HG03045 (cell line): ENCODE measurements at regions not wholly inside any gene's neighbourhood (a gene's known extent, or its start where the extent isn't known, plus 50 kb on each side); places are given as distances from the start of the nearest gene placed in this dataset.

ENCODE experiments used
- ATAC-seq: cut with Tn5 transposase; IDR thresholded peaks from one replicate; pipeline ENCODE4 v1.9.1; 2021; ENCODE audit warnings: mild to moderate bottlenecking, moderate library complexity; ENCODE audit not compliant: unreplicated experiment

DNA sequence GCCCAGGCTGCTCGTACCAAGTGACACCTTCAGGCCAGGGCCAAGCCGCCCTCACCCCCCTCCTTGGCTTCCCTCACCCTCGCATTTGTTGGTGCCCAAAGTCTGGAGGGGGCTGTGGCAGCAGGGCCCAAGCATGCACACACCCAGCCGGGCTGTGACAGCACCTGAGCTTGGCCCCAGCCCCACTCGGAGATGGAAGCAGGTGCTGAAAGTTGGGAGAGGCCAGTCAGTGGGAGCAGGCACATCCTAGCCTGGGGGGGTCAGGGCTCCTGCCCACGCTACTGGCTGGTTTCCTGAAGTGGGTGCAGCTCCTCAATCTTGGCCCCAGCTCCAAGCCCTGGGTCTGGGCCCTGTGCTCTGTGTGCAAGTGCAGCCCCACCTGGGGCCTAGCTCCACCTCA, 228.0 kb downstream of the RDH14 start:
- no peak for ATAC-seq

DNA sequence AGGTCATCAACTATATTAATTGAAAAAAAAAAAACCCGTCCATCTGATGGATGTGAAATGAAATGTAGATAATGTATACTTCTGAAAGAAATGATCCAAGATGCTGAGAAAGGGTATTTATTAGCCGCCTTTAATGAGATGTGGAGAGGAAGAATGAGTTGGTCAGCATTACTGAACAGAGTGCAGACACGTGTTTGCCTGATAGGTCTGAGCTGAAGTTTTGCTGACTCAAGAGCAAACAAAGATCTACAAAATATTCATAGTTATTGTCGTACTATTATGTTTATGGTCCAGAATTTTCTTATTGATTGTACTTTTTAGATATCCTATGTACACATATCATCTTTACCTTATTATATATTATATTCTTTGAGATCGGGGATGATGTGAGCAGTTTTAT, 235.3 kb downstream of the RDH14 start:
- ATAC-seq = no peak

DNA sequence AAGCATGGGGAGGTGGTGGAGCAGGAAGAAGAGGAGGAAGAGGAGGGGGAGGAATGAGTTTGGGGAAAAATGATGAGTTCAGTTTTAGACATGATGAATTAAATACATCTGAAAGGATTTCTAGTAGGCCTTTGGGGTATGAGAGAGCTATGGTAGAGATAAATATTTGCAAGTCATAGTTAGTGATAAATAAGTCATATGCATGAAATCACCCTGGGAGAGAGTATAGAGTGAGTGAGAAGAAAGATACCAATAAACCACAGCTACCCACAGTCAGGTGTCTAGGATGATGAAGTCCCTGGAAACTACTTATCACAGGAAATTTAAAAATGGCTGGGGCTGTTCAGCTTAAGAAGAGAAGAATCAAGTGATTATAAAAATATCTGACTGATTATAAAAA, 240.5 kb downstream of the RDH14 start:
- ATAC-seq = no peak

DNA sequence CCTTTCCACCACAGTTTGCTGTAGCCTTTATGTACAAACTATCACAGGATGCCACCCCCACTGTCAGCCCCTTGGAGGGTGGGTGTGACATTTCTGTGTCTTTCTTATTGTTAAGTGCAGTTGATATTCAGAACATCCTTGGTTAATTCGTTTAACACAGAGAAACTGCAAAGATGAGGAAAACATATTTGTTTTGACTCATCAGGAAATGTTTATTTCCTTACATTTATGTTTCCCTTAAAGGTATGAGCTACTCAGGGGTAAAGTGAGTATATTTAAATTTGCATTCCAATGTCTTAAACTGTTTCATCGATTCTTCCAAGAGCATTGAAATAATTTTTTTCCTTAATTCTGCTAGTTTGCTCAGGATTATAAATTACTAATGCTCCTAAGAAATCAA, 243.4 kb downstream of the RDH14 start:
- no peak for ATAC-seq

DNA sequence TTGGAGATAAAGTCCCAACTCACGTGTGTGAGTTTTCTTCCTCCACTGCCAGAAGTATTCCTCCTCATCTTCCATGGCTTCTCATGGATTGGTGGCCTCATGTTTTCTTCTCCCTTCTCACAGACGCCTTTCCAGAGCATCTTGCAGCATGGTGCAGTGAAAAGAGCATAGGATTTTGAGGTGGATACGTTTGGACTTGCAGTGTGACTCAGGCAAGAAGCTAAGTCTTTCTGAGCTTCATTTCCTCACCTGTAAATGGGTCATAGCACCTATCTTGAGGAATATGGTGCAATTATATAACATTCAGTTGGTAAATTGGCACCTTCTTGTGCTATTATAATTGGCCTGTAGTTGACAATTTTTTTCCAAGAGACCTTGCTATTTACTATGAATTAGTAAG, 247.6 kb downstream of the RDH14 start:
- ATAC-seq = no peak

DNA sequence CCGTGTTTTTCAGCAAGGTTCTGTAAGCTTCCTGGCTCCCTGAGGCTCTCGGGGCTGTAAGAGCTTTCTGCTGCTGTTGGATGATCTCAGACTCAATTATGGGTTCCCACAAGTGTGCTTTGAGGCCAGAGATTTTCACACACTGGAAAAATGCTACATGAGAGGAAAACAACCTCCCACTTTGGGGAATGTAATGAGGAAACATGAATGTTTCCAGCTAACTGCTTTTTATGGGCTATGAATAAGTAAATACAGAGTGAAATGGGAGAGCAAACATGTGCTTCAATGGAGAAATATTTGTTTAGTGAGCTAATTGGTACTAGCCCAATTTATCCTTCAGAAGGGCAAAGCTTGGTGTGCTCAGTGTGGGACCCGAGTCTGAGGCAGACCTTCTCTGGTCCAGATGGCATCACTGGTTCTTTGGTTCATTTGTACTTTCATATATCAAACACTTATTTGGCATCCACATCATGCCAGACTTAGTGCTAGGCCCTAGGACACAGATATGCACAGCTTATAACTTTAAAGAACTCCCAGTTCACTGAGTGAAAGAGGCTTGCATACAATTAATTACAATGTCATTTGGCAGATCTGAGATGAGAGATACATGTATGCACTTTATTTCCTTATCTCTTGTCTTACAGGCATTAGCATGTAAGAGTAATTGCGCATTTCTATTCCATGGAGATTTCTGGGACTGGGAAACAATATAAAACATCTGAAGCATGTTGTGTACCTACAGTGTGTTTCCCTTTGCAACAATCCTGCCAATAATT, 248.8 kb downstream of the RDH14 start:
- ATAC-seq = no peak

DNA sequence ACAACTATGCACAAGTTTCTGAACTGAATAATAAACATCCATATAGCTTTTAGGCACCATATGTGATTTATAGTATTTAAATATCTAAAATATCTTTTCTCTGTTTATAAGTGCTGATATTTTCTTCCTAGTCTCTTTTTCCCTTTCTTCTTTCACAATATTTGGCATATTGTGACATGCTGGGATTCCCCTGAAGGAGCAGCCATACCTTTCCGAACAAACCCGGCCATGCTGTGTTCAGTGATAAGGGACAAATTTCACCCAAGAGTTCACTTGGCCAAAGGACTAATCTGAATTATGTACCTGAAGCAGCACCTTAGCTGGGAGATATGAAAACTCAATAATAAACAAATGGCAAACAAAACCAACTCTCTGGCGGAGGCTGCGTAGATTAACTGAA, 250.8 kb downstream of the RDH14 start:
- no peak for ATAC-seq

DNA sequence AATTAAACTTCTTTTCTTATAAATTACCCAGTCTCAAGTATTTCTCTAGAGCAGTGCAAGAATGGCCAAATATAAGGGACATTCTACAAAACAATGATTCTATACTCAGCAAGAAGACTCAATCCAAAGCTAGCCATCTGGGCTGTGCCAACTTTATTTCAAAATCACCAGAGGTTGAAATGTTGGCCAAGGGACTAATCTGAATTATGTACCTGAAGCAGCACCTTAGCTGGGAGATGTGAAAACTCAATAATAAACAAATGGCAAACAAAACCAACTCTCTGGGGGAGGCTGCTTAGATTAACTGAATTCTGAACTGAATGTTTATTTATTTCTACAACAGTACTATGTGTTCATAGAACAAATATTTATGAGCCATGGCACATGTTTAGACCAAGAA, 251.3 kb downstream of the RDH14 start:
- ATAC-seq = no peak

DNA sequence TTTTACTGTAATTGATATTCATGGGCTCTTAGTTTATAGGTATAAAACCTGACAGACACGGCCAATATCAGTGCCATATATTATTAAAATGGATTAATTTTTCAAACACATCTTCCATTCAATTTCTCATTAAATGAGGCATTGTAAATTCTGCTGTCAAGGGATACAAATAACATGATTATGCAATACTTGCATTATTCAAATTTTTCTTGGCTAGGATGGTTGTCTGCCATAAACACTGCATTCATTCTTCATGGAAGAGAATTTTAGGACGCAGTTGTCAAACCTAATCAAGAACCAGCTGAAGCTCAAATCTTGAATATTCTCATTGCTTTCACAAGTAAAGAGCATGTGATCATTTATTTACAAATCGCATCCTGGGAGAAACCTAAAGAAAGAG, 255.6 kb downstream of the RDH14 start:
- ATAC-seq = no peak

DNA sequence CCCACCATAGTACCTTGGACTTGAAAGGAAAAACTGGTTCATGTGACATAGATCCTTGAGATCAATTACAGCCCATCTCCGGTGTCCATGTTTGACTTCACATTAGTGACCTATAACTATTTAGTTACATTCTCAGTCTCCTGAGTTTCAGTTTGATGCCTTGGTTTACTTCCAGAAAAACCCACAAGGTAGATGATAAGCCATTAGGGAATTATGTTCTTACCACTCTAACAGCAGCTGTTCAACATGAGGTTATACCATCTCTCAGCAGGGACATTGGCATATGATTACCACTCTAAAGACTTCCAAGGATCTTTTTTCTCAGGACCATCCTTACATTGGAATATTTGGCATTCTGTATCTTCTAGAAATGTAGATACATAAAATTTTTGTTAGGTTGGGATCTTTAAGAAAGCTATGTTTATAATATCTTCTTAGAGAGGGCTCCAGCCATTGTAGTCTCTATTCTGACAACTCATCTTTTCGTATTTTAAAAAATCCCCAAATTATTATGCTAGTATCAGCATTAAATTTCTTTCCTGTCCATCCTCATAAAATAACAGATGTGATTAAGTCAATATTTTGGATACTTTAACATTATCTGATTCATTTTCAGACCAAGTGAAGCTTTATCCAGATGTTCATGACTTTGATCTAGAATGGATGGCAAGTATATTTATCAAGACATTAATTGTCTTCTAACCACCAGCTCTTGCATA, 258.9 kb downstream of the RDH14 start:
- no peak for ATAC-seq

DNA sequence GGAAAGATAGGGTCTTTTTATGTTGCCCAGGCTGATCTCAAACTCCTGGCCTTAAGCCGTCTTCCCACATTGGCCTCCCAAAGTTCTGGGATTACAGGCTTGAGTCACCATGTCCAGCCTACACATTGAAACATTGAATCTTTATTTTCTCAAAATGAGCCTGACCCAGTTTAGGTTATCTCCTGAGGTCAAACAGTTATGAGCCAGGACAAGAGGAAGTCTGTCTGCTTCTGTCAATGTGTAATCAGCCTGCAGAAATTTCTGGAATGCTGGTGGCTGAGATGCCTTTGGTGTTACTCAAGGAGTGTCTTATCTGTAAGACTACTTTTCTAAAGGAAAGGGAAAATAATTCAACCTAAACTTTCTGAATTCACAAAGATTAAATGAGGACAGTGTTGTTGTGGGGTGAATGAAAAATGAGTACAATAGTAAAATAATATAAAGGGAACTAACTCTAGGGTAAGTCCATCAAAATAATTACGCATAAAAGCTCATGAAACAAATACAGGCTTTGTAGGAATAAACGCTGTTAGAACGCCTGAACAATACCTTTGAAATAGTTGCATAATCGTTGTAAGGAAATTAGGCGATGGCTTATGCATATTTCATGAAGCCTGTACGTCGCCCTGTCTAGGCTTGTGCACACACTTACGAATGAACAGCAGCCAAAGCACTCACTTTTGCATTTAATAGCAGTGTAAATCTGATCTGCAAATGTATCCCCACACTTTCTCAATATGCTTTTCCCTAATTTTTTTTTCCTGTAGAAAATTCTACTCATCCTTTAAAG, 260.8 kb downstream of the RDH14 start:
- no peak for ATAC-seq

DNA sequence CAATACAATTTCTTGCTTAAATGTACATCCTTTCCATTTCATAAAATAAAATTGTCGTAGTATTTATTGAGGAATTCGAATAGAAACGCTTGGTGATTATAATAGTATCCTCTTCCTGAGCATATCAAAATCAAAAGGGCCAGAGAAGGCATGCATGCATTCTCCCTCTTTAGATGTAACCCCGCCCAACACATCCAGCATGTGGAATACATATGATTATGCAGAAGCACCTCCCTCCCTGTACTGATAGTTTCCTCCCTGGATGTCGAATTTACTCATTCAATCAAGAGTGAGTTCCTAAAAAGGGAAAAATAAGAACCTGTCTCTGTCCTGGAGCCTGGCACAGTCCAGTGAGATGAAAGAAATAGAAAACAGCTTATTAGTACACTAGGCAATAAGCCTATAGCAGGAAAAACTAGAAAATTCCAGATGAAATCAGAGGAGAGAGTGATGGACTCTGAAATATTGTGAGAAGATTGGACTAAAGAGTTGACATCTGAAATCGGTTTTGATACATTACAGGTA, 262.9 kb downstream of the RDH14 start:
- ATAC-seq = no peak

DNA sequence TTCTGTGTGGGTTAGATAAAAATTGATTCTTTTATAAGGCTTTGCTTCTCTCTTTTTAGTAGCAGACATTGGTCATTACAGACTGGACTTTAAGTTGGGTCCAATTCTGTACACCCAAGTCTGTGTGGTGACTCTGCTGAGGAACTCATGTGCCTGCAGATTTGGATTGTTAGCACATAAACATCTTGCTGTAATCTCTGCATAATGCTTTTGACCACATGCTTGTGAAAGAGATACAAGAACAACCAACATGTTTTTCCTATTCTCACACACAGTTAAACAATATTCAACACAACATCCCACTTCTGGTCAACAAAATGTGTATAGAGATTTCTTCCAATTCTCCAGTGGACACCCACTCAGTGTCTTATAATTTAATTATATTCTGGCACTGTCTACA, 270.1 kb downstream of the RDH14 start:
- no peak for ATAC-seq

DNA sequence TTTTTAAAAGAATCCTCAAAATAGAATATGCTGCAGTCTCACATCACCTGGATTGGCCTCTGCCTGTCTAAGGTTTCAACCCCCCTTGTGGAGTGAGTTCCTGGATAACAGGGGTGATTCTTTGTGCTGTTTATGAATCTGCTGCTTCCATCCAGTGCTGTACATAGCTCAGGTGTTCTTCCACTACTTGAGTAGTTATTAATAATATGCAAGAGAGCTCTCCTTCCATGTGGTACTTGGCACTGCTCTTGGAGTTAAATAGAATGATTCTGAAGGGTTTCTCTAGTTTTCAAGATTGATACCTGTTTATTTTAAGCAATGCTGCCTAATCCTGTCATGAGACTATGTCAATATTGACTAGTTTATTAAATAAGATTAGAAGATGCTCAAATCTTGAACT, 273.6 kb downstream of the RDH14 start:
- no peak for ATAC-seq

DNA sequence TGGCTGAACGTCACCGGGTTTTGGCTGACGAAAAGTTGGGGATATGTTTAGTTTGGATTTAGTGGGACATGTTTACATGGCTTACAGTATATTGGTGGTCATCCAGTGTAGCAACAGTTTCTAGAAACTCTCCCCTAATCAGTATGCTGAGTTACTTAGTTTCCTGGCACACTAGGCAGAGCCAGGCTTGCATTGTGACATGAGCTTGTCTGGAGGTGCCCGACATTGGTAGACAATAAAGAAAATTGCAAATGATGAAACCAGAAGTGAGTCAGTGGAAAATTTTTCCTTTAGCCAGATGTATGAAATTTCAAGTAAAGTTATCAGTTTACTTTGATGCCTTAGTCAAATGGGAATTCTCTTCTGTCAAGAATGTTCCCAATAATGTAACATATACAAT, 276.1 kb downstream of the RDH14 start:
- no peak for ATAC-seq

DNA sequence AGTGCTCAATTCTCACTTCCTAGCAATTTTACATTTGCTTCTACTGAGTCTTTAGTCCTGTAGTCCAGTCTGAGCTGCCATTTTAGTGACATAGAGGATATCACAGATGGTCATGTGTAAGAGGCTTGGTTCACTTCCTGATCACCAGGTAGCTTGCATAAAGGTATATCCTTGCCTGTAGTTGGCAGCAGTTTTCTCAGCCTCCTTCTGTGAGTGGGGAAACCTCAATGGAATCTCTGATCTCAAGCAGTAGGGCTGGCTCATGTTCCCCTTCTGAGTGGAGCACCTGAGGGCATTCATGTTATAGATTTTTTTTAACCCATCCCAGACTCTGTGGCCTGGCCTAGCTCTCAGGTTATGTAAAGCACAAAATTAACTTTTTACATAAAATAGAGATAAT, 278.4 kb downstream of the RDH14 start:
- no peak for ATAC-seq

DNA sequence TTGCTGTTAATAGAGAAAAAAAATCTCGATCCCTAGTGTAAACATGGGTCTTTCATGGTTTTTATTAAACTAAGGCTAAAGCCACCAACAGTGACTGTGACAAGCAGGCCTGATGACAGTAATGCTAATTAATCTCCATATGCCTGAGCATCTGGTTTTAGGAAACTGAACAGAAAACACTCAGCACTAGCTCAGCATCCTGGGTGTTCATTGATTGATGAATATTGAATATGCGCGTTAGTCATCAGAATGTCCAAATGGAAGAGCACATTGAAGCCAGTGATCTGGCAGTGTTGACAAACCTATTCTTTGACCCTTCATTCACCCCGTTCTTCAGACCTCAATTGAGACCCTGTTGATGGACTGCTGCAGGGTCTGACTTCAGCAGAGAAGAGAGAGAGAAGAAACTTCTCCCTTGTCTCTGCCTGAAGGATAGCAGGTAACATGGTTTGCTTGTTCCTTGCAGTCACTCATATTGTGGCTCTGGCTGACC, 283.8 kb downstream of the RDH14 start:
- no peak for ATAC-seq

DNA sequence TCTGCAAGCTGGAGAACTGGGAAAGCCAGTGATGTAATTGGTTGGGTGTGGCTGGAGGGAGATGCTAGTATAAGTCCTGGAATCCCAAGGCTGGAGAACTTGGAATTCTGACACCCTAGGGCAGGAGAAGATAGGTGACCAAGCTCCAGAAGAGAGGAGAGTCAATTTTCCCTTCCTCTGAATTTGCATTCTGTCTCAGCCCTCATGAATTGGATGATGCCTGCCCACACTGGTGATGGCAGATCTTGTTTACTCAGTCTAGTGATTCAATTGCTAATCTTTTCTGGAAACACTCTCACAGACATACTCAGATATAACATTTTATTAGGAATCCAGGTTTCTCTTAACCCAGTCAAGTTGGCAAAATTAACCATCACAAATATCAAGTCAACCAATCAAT, 287.2 kb downstream of the RDH14 start:
- no peak for ATAC-seq

DNA sequence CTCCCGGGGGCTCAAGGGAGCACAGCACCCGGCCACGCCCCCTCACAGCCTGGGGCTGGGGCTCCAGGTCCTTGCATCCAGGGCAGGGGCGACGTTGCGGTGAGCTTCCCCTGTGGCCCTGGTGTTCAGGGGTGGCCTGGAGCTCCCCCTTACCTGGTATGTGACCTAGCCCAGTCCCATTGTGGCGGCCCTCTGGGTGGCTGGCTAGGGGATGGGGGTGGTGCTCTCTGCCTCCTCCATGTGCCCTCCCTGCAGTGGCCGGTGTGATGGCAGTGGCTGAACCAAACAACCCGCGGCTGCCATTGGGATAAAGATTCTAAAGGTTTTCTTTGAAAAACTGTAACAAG, 288.3 kb downstream of the RDH14 start:
- no peak for ATAC-seq

DNA sequence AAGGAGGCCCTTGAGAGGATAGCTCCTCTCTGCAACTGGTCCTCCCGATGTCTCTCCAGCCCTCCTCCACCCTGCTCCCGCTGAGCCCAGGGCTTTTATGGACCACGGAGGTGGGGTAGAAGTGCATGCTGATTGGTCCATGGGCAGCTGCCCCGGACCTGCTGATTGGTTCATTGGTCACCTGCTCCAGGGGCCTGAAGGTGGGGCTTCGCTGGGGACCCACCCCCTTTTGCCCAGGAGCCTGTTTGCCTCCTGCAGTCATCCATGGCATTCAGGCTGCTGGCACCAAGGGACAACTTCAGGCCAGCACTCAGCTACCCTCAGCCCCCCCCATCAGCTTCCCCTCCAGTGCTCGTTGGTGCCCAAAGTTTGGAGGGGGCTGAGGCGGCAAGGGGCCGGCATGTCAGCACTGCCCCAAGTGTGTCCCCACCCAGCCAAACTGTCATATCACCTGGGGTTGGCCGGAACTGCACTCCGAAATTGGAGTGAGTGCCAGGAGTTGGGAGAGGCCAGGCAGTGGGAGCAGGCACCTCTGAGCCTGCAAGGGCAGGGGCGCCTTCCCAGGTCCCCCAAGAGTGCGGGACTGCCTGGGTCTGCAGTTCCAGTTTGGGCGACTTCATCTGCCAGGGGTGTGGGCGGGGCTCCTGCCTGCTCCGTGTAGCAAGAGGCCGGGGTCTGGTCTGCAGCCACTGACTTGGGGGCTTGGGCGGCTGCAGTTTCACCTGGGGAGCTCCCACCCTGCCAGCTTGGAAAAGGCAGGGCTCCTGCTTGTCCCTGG, 288.9 kb downstream of the RDH14 start:
- ATAC-seq = no peak

DNA sequence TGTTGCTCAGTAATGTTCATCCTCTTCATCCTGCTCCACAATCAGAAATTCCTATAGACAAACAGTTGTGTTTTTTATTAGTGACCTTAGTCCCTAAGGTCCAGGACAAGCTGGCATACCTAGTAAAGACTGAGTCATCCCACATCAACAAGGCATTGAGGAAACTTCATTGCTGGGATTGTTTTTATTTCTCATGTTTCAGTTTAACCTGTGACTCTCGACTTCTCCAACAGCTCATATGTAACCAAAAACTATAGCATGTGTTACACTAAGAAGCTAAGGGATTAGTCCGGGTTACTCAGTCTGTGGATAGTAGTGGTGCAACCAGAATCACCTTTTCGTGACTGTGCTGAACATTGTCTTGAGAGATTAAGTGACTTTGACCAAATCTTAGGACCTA, 292.1 kb downstream of the RDH14 start:
- ATAC-seq = no peak
